Left colon (tissue), 2 donors: ENCODE measurements at regions not wholly inside any gene's neighbourhood (a gene's known extent, or its start where the extent isn't known, plus 50 kb on each side); places are given as distances from the start of the nearest gene placed in this dataset.
A peak's percentile ranks its signal among the peaks of the same experiment; 100 is the strongest.
"Not testable (repeated sequence)": the region's sequence is repeated elsewhere in the genome, so short reads cannot be mapped to it uniquely, and the experiment has no call there.

ENCODE experiments used
- ATAC-seq: fragments of 200-7000 bp; cut with Tn5 transposase; one replicate; pipeline ENCODE4 v1.9.1; 2020; ENCODE audit warnings: mild to moderate bottlenecking, moderate library complexity
- DNase-seq, 2 donors: peaks; one replicate each; pipeline ENCODE4 v3.0.0-alpha.2; 2020
- intact Hi-C, 2 donors: fragments of 100-400 bp; cut with DNase I in 1 of 2; cut with micrococcal nuclease in 1 of 2; formaldehyde crosslinking; loops; one replicate each; pipeline versions ENCODE4 v1.11.2 to v1.14.0; 2022; cut with DNase I, micrococcal nuclease
- donor health status: DM: no; HTN: no; CAD: no.
- donor health status: DM: yes; HTN: yes; CAD: no.

DNA sequence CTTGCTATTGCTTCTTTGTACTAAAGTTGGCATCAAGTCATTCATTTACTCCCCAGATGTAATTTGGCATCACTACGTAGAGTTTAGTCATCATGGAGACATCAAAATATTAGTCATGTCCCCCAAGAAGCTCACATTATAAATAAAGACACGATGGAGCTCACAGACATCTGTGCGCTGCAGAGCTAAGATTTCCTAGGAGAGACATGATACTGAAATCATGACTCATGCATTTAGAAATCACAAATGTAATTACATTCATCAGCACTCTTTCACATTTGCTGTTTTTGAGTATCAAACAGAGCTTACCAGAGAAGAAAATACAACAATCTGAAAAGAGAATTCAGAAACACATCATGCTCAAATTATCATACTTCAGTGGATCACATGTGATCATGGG, 169.8 kb downstream of the LRIG3 start:
- DNase-seq (no peak), ATAC-seq (no peak)
- intact Hi-C loops: no loop called here

DNA sequence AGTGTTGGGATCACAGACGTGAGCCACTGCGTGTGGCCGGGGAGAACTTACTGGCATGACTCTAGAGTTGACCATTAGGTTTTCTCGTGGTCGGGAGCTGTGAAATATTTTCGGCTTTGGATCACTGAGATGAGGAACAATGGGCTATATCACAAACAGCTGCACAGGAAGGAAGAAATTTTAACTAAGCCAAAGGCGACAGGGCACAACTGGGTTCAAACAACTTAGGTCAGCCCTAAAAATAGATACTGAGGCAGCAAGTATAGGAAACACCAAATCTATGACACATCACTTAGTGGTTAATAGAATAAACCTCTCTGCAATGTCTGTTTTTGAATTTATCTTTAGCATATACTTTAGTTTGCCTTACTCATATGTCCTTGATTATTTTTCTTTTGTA, 162.9 kb downstream of the LRIG3 start:
- ATAC-seq (no peak), DNase-seq (no peak)
- intact Hi-C loops: no loop called here

DNA sequence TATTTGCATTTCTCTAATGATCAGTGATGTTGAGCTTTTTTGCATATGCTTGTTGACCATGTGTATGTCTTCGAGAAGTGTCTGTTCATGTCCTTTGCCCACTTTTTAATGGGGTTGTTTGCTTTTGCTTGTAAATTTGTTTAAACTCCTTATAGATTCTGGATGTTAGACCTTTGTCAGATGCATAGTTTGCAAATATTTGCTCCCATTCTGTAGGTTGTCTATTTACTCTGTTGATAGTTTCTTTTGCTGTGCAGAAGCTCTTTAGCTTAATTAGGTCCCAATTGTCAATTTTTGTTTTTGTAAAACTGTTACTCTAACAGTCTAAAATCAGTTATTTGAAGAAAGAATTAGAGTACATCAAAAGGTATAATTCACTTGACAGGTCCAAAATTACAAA, 160.6 kb downstream of the LRIG3 start:
- ATAC-seq, intact Hi-C loops, DNase-seq: not testable (repeated sequence)

DNA sequence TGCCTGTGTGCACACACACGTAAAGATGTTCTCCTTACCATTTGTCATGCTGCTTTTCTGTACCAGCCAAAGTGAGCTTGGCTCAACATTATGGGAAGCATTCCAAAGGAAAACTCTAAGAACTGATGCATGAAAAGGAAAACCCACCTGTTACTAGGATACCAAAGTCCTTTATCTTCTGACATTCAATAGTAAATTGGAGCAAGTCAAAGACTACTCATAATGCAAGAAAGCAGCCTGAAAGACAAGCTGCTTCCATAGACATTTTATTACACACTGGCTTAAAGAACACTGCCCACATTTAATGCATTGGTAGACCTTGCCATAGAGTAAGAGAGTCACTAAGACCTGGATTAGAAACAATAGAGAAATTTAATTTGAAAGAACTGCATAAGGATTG, 159.0 kb downstream of the LRIG3 start:
- intact Hi-C loops: no loop called here

DNA sequence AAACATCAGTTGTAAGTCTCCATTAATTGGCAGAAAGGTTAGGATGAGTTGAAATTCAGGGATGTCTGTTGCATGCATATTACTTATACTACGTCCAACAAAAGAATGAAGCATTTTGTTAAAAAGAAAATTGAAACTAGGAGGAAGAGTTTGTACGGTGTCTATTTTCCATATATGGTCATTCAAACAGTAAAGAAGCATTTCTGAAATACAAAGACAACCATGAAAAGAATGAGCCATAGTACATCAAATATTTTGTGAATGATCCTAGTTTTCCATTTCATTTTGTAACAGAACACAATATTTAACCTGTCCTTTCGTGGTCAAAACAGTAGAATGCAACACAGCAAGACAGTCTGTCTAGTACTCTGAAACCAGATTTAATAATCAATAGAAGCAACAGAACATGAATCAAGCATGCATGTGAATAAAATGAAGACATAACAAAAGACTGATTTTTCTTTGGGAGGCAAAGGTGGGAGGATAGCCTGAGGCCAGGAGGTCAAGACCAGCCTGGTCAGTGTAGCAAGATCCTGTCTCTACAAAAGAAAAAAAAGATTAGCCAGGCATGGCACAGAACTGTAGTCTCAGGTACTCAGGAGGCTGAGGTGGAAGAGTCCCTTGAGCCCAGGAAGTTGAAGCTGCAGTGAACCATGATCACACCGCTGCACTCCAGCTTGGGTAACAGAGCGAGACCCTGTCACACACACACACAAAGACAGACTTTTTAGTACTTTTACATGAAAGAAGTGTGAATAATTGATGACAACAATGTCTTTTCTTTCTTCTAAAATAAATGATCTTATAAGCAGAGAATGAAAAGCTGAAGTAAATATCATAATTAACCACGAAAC, 156.0 kb downstream of the LRIG3 start:
- DNase-seq (no peak), ATAC-seq (no peak)
- intact Hi-C loops: no loop called here

More for the DNA sequence above, 159.0 kb downstream of the LRIG3 start:
- ATAC-seq (no peak), DNase-seq (no peak)

DNA sequence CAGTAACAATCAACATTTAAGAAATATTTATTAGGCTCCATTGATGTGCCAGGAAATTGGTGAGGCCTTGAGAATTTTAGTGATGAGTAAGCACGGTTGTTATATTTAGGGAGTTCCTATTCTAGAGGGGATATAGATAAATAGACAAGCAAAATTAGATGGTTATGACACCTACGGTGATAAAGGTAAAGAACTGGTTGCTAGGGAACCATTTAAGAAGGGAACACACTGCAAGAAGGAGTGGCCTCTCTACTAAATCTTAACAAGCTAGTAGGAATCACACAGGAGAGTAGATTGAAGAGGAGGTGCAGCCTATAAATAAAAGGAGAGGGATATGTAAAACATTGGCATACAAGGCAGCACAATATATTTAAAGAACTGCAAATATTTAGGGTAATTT, 155.2 kb downstream of the LRIG3 start:
- no peak for DNase-seq
- intact Hi-C loops: no loop called here
- ATAC-seq: peak; percentile 64

DNA sequence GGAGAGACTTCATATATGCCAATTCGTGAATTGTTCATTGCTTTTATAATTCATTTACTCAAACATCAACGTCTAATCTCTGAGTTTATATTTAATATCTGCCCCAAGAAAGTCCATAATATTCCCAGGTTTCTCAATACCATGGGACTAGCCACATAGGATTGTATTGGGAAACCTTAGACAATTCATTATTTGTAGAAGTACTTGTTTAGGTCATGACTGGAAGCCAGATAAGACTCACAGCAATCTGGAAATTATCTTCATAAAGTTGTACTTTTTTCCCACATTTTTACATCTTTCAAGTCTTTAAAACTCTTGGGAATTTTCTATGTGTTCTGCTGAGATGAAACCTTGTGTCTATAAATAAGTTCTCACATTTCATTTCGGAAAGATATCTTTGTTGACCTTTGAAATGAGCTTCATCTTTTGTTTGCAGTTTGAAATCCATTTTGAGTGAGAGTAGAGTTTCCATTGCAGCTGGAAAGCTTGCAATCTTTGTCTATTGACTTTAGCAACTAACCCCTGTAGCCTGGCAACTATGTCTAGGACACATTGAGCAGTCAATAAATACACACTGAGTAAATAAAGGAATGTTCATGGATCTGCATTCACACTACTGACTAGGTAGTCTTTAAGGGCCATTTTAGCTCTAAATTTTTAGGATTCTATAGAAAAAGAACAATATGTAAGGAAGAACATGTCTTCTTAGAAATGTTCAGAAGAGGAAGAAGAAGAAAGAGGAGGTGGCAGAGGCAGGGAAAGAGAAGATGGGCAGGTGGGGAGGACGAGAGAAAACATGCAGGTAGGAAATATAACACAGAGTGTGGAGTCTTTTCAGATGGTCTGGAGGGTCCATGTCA, 154.4 kb downstream of the LRIG3 start:
- ATAC-seq (peak; percentile 97), DNase-seq (no peak)
- intact Hi-C loops: no loop called here

DNA sequence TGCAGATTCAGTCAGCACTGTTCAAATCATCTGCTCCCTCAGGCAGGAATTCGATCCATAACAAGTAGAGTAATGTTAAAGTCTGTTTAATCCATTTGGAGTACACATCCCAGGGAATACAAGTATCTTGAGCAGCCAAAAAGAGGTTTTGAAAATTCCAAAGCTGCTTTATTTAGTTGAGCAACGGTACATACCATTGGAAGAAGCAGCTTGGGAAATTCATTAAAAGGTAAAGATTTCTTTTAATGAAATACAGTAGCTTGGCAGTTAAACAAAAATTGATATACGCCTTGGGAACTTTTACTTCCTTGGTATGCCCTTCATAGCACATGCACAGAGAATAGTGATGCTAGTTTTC, 153.8 kb downstream of the LRIG3 start:
- intact Hi-C loops: no loop called here
- DNase-seq (no peak), ATAC-seq (no peak)

DNA sequence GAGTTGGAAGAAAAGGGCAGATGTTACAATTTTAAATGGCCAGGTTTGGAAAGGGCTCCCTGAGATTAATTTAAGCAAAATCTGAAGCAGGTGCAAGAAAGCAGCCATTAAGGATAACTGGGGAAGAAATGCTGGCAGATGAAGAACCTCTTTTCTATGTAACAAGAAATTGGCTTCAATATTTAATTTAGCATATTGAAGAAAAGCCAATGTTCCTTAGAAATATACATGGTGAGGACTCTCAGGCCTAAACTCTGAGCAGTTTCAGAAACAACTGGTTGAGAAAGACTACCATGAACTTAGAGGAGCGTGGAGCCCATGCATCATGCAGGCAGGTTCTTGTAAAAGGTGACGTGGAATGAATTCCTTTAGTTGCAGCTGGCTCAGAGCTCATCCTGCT, 152.8 kb downstream of the LRIG3 start:
- intact Hi-C loops: no loop called here
- ATAC-seq (no peak), DNase-seq (no peak)

DNA sequence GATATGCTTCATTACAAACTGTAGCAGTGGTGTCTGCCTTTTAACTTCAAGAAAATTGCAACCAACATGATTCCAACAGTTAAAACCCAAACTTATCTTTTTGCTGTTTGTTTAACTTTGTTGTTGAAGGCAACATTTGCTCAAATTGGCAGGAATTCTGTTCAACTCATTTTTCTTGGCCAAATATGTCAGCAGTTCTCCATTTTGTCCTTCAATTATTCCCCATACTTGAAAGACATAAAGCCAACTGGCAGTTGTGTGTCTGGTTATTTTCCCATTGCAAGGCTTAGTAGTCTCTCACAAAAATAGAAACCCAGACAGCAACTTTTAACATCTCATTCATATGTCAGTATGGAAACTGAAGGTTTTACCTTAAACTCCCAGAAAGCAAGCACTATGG, 146.3 kb downstream of the LRIG3 start:
- ATAC-seq: no peak
- intact Hi-C loops: no loop called here
- DNase-seq: no peak

DNA sequence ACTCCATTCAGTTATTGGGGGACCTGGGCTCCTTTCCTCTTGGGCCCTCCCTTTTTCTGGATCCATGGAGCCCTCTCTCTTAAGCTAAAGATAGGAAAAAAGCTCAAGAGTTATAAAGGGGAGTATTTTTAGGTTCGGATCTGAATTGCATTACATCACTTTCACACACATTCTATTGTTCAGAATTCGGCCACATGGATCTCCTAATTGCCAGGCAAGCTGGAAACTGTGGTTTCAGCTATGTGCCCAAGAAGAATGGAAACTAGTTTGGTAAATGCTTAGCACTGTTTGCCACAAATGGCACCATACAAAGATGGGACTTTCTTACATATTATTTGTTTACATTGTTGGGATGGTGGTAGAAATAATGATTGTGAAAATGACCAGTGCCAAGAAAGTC, 145.6 kb downstream of the LRIG3 start:
- ATAC-seq: no peak
- no peak for DNase-seq
- intact Hi-C loops: no loop called here

DNA sequence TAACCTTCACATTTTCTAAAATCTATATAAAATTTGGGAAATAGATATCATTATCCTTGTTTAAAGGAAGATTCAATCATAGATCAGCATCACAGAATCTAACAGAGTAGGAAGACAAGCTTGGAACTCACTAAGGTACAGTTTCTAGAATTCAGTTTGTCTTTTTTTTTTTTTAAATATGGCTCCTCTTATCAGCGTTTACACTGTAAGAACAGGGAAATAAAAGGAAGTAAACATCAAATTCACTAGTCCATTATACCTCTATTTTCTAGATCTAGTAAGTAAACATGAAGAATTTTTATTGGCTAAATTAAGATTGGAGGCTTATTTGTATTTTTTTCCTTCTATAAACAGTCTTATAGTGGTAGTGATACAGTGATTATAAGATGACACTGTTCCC, 144.9 kb downstream of the LRIG3 start:
- no peak for DNase-seq
- peak; percentile 37 for ATAC-seq
- intact Hi-C loops: no loop called here

DNA sequence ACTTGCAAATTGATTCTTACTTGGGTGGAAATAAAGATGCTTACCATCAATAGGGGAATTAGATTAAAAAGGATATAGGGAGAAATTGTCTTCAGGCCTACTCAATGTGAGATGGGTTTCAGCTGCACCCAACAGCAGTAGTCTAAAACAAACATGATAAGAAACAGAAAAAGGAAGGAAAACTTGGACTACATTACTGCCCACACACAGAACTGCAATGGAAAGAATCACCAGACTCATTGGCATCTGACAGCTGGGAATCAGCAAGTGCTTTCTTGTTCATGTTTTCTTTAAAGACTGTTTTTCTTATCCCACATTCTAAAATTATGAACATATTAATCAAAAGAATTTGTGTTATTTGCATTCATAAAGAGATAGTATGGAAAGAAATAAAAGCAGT, 144.2 kb downstream of the LRIG3 start:
- ATAC-seq (no peak), DNase-seq (no peak)
- intact Hi-C loops: no loop called here

DNA sequence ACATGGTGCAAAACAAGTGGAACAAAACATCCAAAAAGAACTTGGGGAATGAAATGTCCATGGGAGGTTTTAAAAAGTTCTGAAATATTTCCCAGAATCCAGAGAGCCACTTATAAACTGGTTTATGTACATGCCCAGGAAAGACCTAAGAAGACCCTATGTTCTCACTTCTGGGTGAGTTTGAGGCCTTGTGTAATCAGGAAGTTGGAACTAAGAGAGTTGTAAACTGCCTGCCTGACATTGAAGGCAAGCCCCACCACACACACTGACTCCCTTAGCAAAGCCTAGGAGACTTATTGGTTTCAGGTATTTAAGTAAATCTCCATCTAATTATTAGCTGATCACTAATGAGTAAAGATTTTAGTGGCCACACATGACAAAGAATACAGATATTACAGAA, 142.5 kb downstream of the LRIG3 start:
- no peak for ATAC-seq
- intact Hi-C loops: no loop called here
- DNase-seq: no peak

DNA sequence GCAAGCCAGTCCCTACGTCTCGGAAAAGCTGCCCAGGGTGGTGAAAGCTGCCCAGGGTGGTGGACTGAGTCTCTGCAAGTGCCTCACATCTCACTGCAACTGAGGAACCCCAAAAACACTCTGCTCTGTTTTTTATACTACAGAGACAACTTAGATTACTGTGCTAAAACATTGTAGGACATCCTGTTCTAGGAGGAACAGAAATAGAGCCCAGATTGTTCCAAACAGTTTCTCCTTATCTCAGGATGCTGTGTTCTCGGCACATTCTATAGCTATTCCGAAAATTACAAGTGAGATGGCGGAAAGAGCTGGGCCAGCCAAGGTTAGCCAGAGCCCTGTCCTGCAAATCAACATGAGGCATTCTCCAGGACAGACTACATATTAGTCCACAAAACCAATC, 138.7 kb downstream of the LRIG3 start:
- no peak for DNase-seq
- no peak for ATAC-seq
- intact Hi-C loops: no loop called here

DNA sequence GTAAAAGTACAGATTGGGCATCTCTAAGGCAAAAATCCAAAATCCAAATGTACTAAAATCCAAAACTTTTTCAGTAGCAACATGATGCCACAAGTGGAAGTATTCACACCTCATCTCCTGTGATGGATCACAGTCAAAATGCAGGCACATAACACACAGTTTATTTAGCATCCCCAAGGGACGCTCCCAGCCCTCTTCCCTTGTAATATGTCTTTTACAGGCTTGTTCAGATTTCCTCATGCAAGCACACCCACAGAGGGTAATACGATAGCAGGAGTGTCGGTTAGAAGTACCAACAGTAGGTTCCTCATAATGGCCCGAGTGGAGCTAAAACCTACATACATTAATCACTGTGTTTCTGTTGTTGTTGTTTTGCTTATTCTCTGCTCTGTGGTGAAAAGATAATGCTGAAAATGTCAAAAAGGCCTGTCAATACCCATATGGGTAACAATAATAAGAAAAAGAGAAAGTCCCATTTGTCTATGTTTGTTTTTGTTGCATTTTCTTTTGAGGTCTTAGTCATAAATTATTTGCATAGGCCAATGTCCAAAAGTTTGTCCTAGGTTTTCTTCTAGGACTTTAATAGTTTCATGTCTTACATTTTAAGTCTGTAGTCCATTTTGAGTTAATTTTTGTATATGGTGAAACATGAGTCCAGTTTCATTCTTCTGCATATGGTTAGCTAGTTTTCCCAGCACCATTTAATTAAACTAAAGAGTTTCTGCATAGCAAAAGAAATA, 133.1 kb downstream of the LRIG3 start:
- intact Hi-C loops: no loop called here
- DNase-seq (no peak), ATAC-seq (no peak)

DNA sequence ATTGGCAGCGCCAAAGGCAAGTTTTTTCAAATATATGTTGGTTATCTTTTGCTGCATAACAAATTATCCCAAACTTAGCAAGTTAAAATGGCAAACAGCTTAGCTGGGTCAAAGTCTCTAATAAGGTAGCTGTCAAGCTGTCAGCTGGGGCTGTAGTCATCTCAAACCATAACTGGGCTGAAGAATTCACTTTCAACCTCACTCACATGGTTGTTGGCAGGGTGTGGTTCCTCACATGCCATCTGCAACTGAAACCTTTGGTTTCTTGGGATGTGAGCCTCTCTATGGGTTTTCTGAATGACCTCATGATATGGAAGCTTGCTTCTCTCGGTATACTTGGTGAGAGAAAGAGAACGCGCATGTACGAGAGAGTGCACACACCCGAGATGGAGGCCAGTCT, 125.4 kb downstream of the LRIG3 start:
- DNase-seq: no peak
- ATAC-seq: no peak
- intact Hi-C loops: no loop called here

DNA sequence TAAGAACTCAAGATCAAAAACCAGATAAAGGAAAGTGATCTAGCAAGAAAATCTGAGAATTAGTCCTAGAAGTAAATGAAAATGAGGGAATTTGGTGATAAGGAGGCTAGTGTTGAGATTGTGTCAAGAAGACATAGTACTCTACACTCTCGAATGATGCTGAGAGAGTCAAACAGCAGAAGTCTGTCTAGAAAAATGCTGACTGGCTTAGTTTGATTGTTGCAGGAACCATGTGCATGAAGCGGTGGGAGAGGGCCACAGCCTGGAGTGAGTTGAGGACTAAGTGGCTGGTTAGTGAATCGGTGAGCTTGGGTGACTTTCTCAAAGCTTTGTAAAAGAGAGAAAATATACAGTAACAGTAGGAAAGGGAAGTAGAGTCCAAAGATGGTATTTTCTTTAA, 124.5 kb downstream of the LRIG3 start:
- intact Hi-C loops: no loop called here
- ATAC-seq: no peak
- DNase-seq: no peak

DNA sequence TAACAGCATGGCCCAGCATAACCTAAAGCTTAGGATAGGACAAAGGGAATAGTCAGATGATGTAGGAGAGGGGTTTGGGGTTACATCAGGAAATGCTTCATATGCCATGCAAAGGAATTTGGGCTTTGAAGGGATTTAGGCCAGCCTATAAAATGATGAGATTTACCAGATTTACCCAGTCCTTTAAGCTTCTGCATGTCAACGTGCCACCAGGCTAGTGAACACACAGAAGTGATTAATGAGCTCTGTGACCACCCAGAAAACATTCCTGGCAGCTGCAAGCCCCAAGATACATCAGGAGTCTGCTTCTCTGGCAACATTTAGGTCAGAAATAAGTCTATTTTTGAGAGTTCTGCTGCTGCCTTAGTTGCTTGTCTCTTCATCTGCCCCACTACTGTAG, 118.3 kb downstream of the LRIG3 start:
- ATAC-seq (no peak), DNase-seq (no peak)
- intact Hi-C loops: no loop called here

DNA sequence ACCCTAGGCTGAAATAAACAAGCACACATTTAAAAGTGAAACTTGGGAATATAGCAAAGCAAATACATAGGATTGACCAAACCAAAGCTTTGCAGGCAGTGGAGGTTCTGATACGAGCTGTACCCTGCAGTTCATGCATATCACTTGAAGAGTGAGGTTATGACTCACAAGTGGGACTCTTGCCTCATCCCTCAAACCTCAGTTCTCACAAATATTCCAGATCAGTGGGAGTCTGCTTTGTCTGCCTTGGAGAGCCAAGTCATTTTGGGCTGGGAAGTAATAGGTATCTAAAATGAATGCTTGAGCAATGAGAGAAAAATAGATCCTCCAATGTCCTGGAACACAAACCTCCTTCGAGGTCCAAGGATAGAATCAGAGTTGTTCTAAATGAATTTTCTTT, 116.4 kb downstream of the LRIG3 start:
- ATAC-seq (no peak), DNase-seq (no peak)
- intact Hi-C loops: no loop called here
